ENCODE measurements at regions not wholly inside any gene's neighbourhood (a gene's known extent, or its start where the extent isn't known, plus 50 kb on each side); places are given as distances from the start of the nearest gene placed in this dataset.

GRCh38 chr4:25552580-25553271 lies 102.9 kb upstream of the SLC34A2 start:
- TF ChIP-seq CTCF (IDR thresholded peaks at IDR 0.05) (no peak), POLR2A (IDR thresholded peaks at IDR 0.05) (no peak)
